NT2/D1 (cell line): ENCODE measurements at regions not wholly inside any gene's neighbourhood (a gene's known extent, or its start where the extent isn't known, plus 50 kb on each side); places are given as distances from the start of the nearest gene placed in this dataset.

Experiments
- DNase-seq: peaks from one replicate; pipeline ENCODE4 v3.0.0-alpha.2; 2011; ENCODE audit warnings: low read depth, low spot score
- H3K27me3 ChIP-seq: 2 replicates; pipeline ENCODE4 v1.6.0; 2011; ENCODE audit warnings: mild to moderate bottlenecking; ENCODE audit not compliant: insufficient read length, insufficient read depth
- H3K36me3 ChIP-seq: 2 replicates; pipeline ENCODE4 v1.6.1; 2011; ENCODE audit warnings: mild to moderate bottlenecking, low read length, mixed read lengths; ENCODE audit not compliant: insufficient read depth, insufficient read length
- H3K4me1 ChIP-seq: 2 replicates; pipeline ENCODE4 v1.5.1; 2011; ENCODE audit not compliant: insufficient read depth, insufficient read length
- H3K4me3 ChIP-seq: 2 replicates; pipeline ENCODE4 v1.5.1; 2011; ENCODE audit warnings: low read depth; ENCODE audit not compliant: insufficient read length
- H3K9ac ChIP-seq: 2 replicates; pipeline ENCODE4 v1.6.0; 2011; ENCODE audit warnings: low read depth; ENCODE audit not compliant: insufficient read length
- H3K9me3 ChIP-seq: 2 replicates; pipeline ENCODE4 v1.5.1; 2011; ENCODE audit warnings: mild to moderate bottlenecking, low read length; ENCODE audit not compliant: insufficient read depth
- SUZ12 ChIP-seq: IDR thresholded peaks from 2 replicates; pipeline ENCODE4 v1.6.1; 2011; ENCODE audit not compliant: insufficient read length, insufficient read depth; ENCODE audit errors: extremely low read depth
- YY1 ChIP-seq: IDR thresholded peaks from 2 replicates; pipeline ENCODE4 v1.6.1; 2011; ENCODE audit not compliant: insufficient read length, insufficient read depth
- ZNF274 ChIP-seq: IDR thresholded peaks from 2 replicates; pipeline ENCODE4 v1.6.1; 2011; ENCODE audit warnings: mild to moderate bottlenecking, low read depth, low read length

GRCh38 chr1:103248417-103249102, 140.2 kb upstream of the COL11A1 start:
- DNase-seq = no peak
- Histone ChIP-seq H3K36me3 (no peaks in the 10 kb centered on the region), H3K4me3 (no peak overlapping the region), H3K4me1 (no peaks in the 10 kb centered on the region), H3K9ac (no peak overlapping the region), H3K9me3 (peaks cover 10% of the 10 kb centered on the region), H3K27me3 (no peaks in the 10 kb centered on the region)
- TF ChIP-seq YY1 (no peak), SUZ12 (no peak), ZNF274 (no peak)

GRCh38 chr1:103247517-103247916, 139.2 kb upstream of the COL11A1 start:
- H3K4me3 ChIP-seq = no peak overlapping the region
- no peak overlapping the region for H3K9ac ChIP-seq
- H3K4me1 ChIP-seq = no peaks in the 10 kb centered on the region
- TF ChIP-seq YY1 = no peak
- TF ChIP-seq SUZ12 = no peak
- TF ChIP-seq ZNF274 = no peak
- H3K36me3 ChIP-seq = no peaks in the 10 kb centered on the region
- peaks cover 10% of the 10 kb centered on the region for H3K9me3 ChIP-seq
- no peaks in the 10 kb centered on the region for H3K27me3 ChIP-seq
- no peak for DNase-seq

GRCh38 chr1:103243481-103243880, 135.2 kb upstream of the COL11A1 start:
- H3K36me3 ChIP-seq = no peaks in the 10 kb centered on the region
- DNase-seq = no peak
- no peak for TF ChIP-seq SUZ12
- no peak for TF ChIP-seq YY1
- no peak for TF ChIP-seq ZNF274
- H3K4me1 ChIP-seq = no peaks in the 10 kb centered on the region
- no peaks in the 10 kb centered on the region for H3K27me3 ChIP-seq
- no peak overlapping the region for H3K4me3 ChIP-seq
- H3K9ac ChIP-seq = no peak overlapping the region
- H3K9me3 ChIP-seq = no peaks in the 10 kb centered on the region

- no peak overlapping the region for H3K9ac ChIP-seq
- H3K36me3 ChIP-seq = no peaks in the 10 kb centered on the region
- no peak for TF ChIP-seq YY1
- TF ChIP-seq ZNF274 = no peak
- no peak for DNase-seq
- no peaks in the 10 kb centered on the region for H3K4me1 ChIP-seq
- peaks cover 3% of the 10 kb centered on the region; the same call in 1 of the 2 replicates for H3K9me3 ChIP-seq
- no peaks in the 10 kb centered on the region for H3K27me3 ChIP-seq
- H3K4me3 ChIP-seq = no peak overlapping the region
Measured at GRCh38 chr1:103239034-103239433, 130.7 kb upstream of the COL11A1 start.

GRCh38 chr1:103230061-103230460, 121.7 kb upstream of the COL11A1 start:
- DNase-seq = no peak
- no peak overlapping the region for H3K9ac ChIP-seq
- no peaks in the 10 kb centered on the region for H3K4me1 ChIP-seq
- TF ChIP-seq SUZ12 = no peak
- no peak for TF ChIP-seq ZNF274
- TF ChIP-seq YY1 = no peak
- H3K4me3 ChIP-seq = no peak overlapping the region
- no peaks in the 10 kb centered on the region for H3K27me3 ChIP-seq
- H3K9me3 ChIP-seq = peaks cover 13% of the 10 kb centered on the region
- H3K36me3 ChIP-seq = no peaks in the 10 kb centered on the region

GRCh38 chr1:103220631-103221041, 112.3 kb upstream of the COL11A1 start:
- no peaks in the 10 kb centered on the region for H3K4me1 ChIP-seq
- H3K27me3 ChIP-seq = no peaks in the 10 kb centered on the region
- H3K9me3 ChIP-seq = peaks cover 2% of the 10 kb centered on the region
- no peak overlapping the region for H3K9ac ChIP-seq
- DNase-seq = no peak
- no peak overlapping the region for H3K4me3 ChIP-seq
- no peaks in the 10 kb centered on the region for H3K36me3 ChIP-seq
- no peak for TF ChIP-seq SUZ12
- no peak for TF ChIP-seq YY1
- no peak for TF ChIP-seq ZNF274

GRCh38 chr1:103218821-103219220, 110.5 kb upstream of the COL11A1 start:
- H3K9ac ChIP-seq = no peak overlapping the region
- no peaks in the 10 kb centered on the region for H3K27me3 ChIP-seq
- TF ChIP-seq SUZ12 = no peak
- TF ChIP-seq ZNF274 = no peak
- no peaks in the 10 kb centered on the region for H3K9me3 ChIP-seq
- no peaks in the 10 kb centered on the region for H3K4me1 ChIP-seq
- no peaks in the 10 kb centered on the region for H3K36me3 ChIP-seq
- DNase-seq = no peak
- H3K4me3 ChIP-seq = no peak overlapping the region
